AG08395 (cell line): ENCODE measurements at regions not wholly inside any gene's neighbourhood (a gene's known extent, or its start where the extent isn't known, plus 50 kb on each side); places are given as distances from the start of the nearest gene placed in this dataset.
A peak's percentile ranks its signal among the peaks of the same experiment; 100 is the strongest.
"Not testable (repeated sequence)": the region's sequence is repeated elsewhere in the genome, so short reads cannot be mapped to it uniquely, and the experiment has no call there.

Experiments
- DNase-seq: peaks from one replicate; pipeline ENCODE4 v3.0.0; 2012; ENCODE audit warnings: mixed read lengths, low spot score

DNA sequence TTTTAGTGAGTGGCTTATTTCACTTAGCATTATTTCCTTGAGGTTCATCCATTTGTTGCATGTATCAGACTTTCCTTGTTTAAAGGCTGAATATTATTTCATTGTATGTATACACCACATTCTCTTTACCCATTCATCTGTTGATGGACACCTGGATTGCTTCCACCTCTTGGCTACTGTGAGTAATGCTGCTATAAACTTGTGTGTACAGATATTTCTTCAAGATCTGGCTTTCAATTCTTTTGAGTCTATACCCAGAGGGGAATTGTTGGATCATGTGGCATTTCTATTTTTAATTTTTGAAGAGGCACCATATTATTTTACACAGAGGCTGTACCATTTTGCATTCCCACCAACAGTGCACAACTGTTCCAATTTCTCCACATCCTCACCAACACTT lies 313.5 kb downstream of the RPLP1 start:
- no peak for DNase-seq

GRCh38 chr15:69767191-69767590 lies 314.6 kb downstream of the RPLP1 start:
- no peak for DNase-seq

DNA sequence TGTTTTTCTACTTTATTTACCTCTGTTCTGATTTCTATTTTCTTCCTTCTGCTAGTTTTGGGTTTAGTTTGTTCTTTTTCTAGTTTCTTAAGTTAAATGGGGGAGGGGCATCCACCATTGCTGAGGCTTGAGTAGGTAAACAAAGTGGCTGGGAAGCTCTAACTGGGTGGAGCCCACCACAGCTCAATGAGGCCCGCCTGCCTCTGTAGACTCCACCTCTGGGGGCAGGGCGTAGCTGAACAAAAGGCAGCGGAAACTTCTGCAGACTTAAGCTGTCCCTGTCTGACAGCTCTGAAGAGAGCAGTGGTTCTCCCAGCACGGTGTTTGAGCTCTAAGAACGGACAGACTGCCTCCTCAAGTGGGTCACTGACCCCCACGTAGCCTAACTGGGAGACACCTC lies 316.7 kb downstream of the RPLP1 start:
- DNase-seq: not testable (repeated sequence)

DNA sequence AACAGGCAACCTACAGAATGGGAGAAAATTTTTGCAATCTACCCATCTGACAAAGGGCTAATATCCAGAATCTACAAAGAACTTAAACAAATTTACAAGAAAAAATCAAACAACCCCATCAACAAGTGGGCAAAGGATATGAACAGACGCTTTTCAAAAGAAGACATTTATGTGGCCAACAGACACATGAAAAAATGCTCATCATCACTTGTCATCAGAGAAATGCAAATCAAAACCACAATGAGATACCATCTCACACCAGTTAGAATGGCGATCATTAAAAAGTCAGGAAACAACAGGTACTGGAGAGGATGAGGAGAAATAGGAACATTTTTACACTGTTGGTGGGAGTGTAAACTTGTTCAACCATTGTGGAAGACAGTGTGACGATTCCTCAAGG lies 321.6 kb downstream of the RPLP1 start:
- DNase-seq: not testable (repeated sequence)

DNA sequence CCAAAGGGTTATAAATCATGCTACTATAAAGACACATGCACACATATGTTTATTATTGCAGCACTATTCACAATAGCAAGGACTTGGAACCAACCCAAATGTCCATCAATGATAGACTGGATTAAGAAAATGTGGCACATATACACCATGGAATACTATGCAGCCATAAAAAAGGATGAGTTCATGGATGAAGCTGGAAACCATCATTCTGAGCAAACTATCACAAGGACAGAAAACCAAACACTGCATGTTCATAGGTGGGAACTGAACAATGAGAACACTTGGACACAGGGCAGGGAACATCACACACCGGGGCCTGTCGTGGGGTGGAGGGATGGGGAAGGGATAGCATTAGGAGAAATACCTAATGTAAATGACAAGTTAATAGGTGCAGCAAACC lies 322.1 kb downstream of the RPLP1 start:
- DNase-seq: not testable (repeated sequence)

DNA sequence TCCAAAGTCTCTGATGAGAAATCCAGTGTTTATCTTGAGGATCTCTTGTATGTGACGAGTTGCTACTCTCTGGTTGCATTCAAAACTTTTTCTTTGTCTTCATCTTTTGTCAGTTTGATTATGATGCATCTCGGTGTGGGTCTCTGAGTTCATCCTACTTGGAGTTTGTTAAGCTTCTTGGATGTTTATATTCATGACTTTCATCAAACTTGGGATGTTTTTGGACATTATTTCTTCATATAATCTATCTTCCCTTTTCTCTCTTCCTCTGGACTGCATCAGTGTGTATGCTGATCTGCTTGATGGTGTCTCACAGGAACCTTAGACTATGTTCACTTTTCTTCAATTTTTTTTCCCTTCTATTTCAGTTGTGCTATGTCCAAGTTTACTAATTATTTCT lies 320.4 kb downstream of the TLE3 start:
- DNase-seq: no peak

DNA sequence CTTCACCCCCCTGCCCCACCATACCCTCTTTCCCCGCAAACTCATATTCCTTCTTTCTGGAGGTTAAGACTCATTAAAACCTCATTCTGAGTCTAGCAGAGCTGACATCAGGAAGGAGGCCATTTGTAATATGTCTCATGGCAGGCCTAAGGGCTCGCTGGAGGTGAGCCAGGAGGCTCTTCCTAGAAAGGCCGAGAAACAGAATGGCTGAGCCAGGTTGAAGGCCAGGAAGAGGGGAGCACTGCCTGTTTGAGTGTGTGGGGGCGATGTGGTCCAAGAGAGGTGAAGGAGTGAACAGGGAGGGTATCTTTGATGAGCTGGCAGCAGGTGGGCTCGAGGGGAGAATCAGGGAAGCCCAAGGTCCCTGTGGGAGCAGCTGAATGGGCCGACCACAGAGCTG lies 317.3 kb downstream of the TLE3 start:
- DNase-seq: peak; percentile 11

- no peak for DNase-seq
Observed at GRCh38 chr15:69780981-69781380, 316.7 kb downstream of the TLE3 start.

GRCh38 chr15:69781411-69782125 lies 316.1 kb downstream of the TLE3 start:
- no peak for DNase-seq

- no peak for DNase-seq
Observed at GRCh38 chr15:69782139-69782658, 315.5 kb downstream of the TLE3 start.

- no peak for DNase-seq
Observed at GRCh38 chr15:69782809-69783208, 314.9 kb downstream of the TLE3 start.

DNA sequence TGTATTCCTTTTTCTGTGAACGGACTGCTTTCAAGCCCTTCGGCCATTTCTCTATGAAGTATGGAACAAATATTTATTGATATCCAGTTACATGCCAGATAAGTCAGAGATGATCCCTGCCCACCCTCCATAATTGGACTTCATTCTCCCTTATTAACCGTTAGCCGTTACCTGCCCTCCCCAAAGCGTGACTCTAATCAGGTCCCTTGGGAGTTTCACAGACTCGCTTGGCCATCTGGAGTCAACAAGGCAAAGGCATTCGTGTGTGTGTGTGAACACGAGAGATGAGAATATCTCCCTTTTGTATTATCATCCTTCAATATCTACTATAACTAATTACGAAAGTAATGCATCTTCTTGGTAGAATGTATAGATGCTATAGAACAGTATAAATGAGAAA lies 314.5 kb downstream of the TLE3 start:
- DNase-seq: no peak

- DNase-seq: peak; percentile 73
Observed at GRCh38 chr15:69784798-69785566, 312.7 kb downstream of the TLE3 start.

DNA sequence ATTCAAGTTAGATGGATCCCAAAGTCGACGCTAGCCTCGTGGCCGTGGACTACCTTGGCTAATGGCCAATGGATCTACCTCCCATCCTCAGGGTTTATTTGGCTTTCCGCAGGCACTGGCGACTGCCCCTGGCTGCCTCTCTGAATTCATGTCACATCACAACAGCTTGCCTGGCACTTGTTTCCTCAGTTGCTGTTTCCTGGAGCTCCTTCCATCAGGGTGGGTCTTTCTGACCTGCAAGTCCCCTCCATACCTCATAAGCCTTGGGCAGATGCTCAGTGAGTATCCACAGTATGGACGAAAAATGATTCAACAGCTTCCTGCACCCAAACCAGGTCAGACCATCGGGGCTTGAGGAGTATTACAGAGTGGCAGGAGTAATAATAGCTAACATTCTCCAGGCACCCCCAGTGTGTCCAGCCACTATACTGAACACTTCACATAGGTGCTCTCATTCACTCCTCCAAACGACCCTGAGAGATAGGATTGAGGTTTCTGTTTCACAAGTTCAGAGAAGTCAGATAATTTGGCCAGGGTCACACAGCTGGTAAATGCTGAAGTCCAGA lies 311.5 kb downstream of the TLE3 start:
- DNase-seq: no peak

- DNase-seq: no peak
Observed at GRCh38 chr15:69787791-69788190, 309.9 kb downstream of the TLE3 start.

GRCh38 chr15:69789648-69790393 lies 307.9 kb downstream of the TLE3 start:
- no peak for DNase-seq

DNA sequence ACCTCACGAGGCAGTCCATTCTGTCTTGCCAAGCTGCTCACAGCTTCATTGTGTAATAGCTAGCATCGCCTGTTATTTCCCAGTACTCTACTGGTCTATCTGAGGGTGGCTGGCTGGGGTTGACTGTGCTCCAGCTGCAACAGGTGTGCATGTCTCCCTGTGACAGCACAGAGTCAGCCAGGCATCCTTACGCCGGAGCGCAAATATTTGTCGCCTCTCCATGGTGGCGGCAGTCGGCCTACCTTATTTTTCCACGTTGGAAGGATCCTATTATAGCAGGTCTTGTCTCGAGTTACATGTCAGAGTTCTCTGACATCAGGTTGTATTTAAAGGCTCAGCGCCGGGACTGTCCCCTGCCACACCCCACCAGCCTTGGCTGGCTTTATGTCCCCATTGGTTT lies 307.1 kb downstream of the TLE3 start:
- DNase-seq: no peak

- DNase-seq: no peak
Observed at GRCh38 chr15:69792823-69793222, 304.9 kb downstream of the TLE3 start.

- DNase-seq: no peak
Observed at GRCh38 chr15:69793431-69793780, 304.3 kb downstream of the TLE3 start.

DNA sequence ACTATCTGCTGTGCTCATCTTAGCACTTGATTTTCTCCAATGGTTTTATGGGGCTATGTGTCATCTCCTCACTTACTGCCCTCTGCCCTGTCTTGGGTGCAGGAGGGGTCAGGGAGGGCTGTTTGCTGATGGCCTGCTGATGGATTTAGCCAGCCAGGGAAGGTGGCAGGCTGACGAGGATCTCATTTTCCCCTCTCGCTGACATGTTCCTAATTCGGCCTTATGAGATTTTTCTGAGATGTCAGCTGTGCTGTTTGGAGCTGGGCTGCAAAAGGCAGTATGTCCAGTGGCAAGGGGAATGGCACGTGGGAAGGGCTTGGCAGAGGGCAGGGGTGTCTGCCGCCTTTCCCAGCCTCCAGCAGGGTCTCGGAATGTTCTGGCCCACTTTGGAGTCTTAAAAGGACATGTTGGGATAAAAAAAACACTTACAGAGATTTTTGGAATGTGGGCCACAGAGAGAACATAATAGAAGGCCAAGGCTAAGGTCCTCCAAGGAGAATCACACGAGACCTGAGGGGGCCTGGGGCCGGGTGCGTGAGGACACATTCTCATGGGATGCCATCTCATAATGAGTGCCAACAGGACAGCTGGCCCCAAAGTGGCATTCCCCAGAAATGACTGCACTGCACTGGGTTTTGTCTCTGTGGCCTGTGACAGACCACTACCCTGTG lies 303.8 kb downstream of the TLE3 start:
- DNase-seq: no peak

GRCh38 chr15:69794645-69795469 lies 302.9 kb downstream of the TLE3 start:
- DNase-seq: peak; percentile 64
